Esophagus muscularis mucosa (tissue), 4 donors: ENCODE measurements at regions not wholly inside any gene's neighbourhood (a gene's known extent, or its start where the extent isn't known, plus 50 kb on each side); places are given as distances from the start of the nearest gene placed in this dataset.
A peak's percentile ranks its signal among the peaks of the same experiment; 100 is the strongest.
"Not testable (repeated sequence)": the region's sequence is repeated elsewhere in the genome, so short reads cannot be mapped to it uniquely, and the experiment has no call there.

Source experiments
- DNase-seq: peaks from one replicate; pipeline ENCODE4 v3.0.0-alpha.2; 2017; ENCODE audit errors: extremely low spot score
- H3K27ac ChIP-seq, 4 donors: fragments of 200-600 bp; sonication (generic); replicated peaks in 1 of 4; 1 replicate in 3 of 4; 2 replicates in 1 of 4; pipeline ENCODE4 v1.5.1; 2016 to 2019; ENCODE audit warnings: mild to moderate bottlenecking in 1 of 4
- H3K27me3 ChIP-seq, 4 donors: fragments of 200-600 bp; sonication (generic); one replicate each; pipeline versions ENCODE4 v1.5.1 to v1.6.0; 2016 to 2019
- H3K36me3 ChIP-seq, 4 donors: fragments of 200-600 bp; sonication (generic); one replicate each; pipeline ENCODE4 v1.5.1; 2016 to 2019
- H3K4me1 ChIP-seq, 4 donors: fragments of 200-600 bp; sonication (generic); one replicate each; pipeline ENCODE4 v1.5.1; 2016 to 2019
- H3K4me3 ChIP-seq, 4 donors: fragments of 200-600 bp; sonication (generic); 1 replicate in 2 of 4; 2 replicates in 2 of 4; pipeline ENCODE4 v1.5.1; 2016 to 2019; ENCODE audit warnings: mild to moderate bottlenecking in 4 of 4, moderate library complexity in 1 of 4
- H3K9me3 ChIP-seq, 4 donors: fragments of 200-600 bp; sonication (generic); 1 replicate in 3 of 4; 2 replicates in 1 of 4; pipeline ENCODE4 v1.5.1; 2016 to 2019
- CTCF ChIP-seq, 3 experiments: fragments of 200-600 bp in 2 of 3; fragments of 450-650 bp in 1 of 3; sonication (generic) in 2 of 3; IDR thresholded peaks; one replicate each; pipeline ENCODE4 v1.5.1; 2017 to 2019; ENCODE audit warnings: antibody characterized with exemption in 3 of 3, mild to moderate bottlenecking in 2 of 3, moderate library complexity in 1 of 3
- EP300 ChIP-seq: sonication (generic); formaldehyde crosslinking; IDR thresholded peaks from one replicate; pipeline ENCODE4 v1.6.1; 2017; ENCODE audit warnings: antibody characterized with exemption
- POLR2A ChIP-seq: fragments of 450-650 bp; IDR thresholded peaks from one replicate; pipeline ENCODE4 v1.6.1; 2017; ENCODE audit warnings: antibody characterized with exemption, moderate library complexity, mild to moderate bottlenecking, low read depth
- POLR2AphosphoS5 ChIP-seq, 2 donors: sonication (generic); formaldehyde crosslinking; IDR thresholded peaks; one replicate each; pipeline ENCODE4 v1.6.1; 2017; ENCODE audit warnings: antibody characterized with exemption in 2 of 2
- WGBS: methylation state at CpG from one replicate; pipeline ENCODE4 v1.1.5; 2018; 5-methylcytosine and 5-hydroxymethylcytosine counted together
- intact Hi-C: fragments of 100-400 bp; cut with DNase I; formaldehyde crosslinking; loops from one replicate; pipeline ENCODE4 v1.15.1; 2023

- DNase-seq, result no peak
Observed at GRCh38 chr1:121519042-121519755, 334.4 kb downstream of the SRGAP2C start.

GRCh38 chr1:121519756-121520286 is 335.0 kb downstream of the SRGAP2C start:
- H3K27me3 ChIP-seq, result peaks cover 0 to 29% (median 4%) of the 10 kb centered on the region in 4 donors
- peaks cover 0 to 13% (median 12%) of the 10 kb centered on the region in 4 donors for H3K4me1 ChIP-seq
- H3K27ac ChIP-seq, DNase-seq, H3K9me3 ChIP-seq, intact Hi-C loops, H3K36me3 ChIP-seq: not testable (repeated sequence)
- H3K4me3 ChIP-seq, result peak overlapping the region; percentile 45 to 56 (median 47)
- 55% methylated on average over 19 of the region's 19 CpGs for WGBS

More at GRCh38 chr1:121519042-121519755, 334.4 kb downstream of the SRGAP2C start:
- Histone ChIP-seq H3K36me3 (no peaks in the 10 kb centered on the region), H3K27ac (peak overlapping the region in 3 of 4 donors; percentile 31 to 44 (median 39)), H3K4me3 (peak overlapping the region; percentile 45 to 56 (median 47)), H3K4me1 (peaks cover 0 to 13% (median 12%) of the 10 kb centered on the region in 4 donors), H3K9me3 (no peaks in the 10 kb centered on the region), H3K27me3 (peaks cover 0 to 29% (median 4%) of the 10 kb centered on the region in 4 donors)
- intact Hi-C loops, result no loop called here
- WGBS, result 2% methylated on average over 47 of the region's 75 CpGs
- no peak for TF ChIP-seq POLR2A
- no peak for TF ChIP-seq POLR2AphosphoS5 (IDR thresholded peaks at IDR 0.05)
- no peak for TF ChIP-seq EP300
- TF ChIP-seq CTCF (IDR thresholded peaks at IDR 0.05), result no peak

- TF ChIP-seq POLR2A, result no peak
- TF ChIP-seq EP300, result no peak
- no peak for TF ChIP-seq CTCF (IDR thresholded peaks at IDR 0.05)
- no peak for TF ChIP-seq POLR2AphosphoS5 (IDR thresholded peaks at IDR 0.05)
- H3K4me3 ChIP-seq, result no peak overlapping the region
- intact Hi-C loops, result no loop called here
- 79% methylated on average over 5 of the region's 5 CpGs for WGBS
- no peak overlapping the region for H3K27ac ChIP-seq
- no peaks in the 10 kb centered on the region for H3K9me3 ChIP-seq
- no peaks in the 10 kb centered on the region for H3K36me3 ChIP-seq
- DNase-seq, result no peak
- peaks cover 0 to 29% (median 4%) of the 10 kb centered on the region in 4 donors for H3K27me3 ChIP-seq
- H3K4me1 ChIP-seq, result peaks cover 0 to 13% (median 12%) of the 10 kb centered on the region in 4 donors
Observed at GRCh38 chr1:121522061-121522759, 337.4 kb downstream of the SRGAP2C start.

- 82% methylated on average over 4 of the region's 4 CpGs for WGBS
- H3K27ac ChIP-seq, DNase-seq, H3K9me3 ChIP-seq, H3K36me3 ChIP-seq, H3K4me3 ChIP-seq, intact Hi-C loops: not testable (repeated sequence)
- H3K4me1 ChIP-seq, result peaks cover 0 to 13% (median 12%) of the 10 kb centered on the region in 4 donors
- H3K27me3 ChIP-seq, result peaks cover 0 to 29% (median 4%) of the 10 kb centered on the region in 4 donors
Observed at GRCh38 chr1:121523112-121523511, 338.3 kb downstream of the SRGAP2C start.

GRCh38 chr1:121525355-121525754 is 340.6 kb downstream of the SRGAP2C start:
- H3K36me3 ChIP-seq, result no peaks in the 10 kb centered on the region
- H3K4me1 ChIP-seq, result no peaks in the 10 kb centered on the region
- no peak overlapping the region for H3K27ac ChIP-seq
- peaks cover 0 to 9% (median 0%) of the 10 kb centered on the region in 4 donors for H3K27me3 ChIP-seq
- WGBS, result 85% methylated on average over 4 of the region's 4 CpGs
- no peak overlapping the region for H3K4me3 ChIP-seq
- DNase-seq, result no peak
- no peak for TF ChIP-seq POLR2AphosphoS5 (IDR thresholded peaks at IDR 0.05)
- TF ChIP-seq POLR2A, result no peak
- TF ChIP-seq EP300, result no peak
- TF ChIP-seq CTCF (IDR thresholded peaks at IDR 0.05), result no peak
- intact Hi-C loops, result no loop called here
- no peaks in the 10 kb centered on the region for H3K9me3 ChIP-seq

- DNase-seq, H3K4me3 ChIP-seq, H3K9me3 ChIP-seq, H3K4me1 ChIP-seq, H3K27ac ChIP-seq, H3K27me3 ChIP-seq, H3K36me3 ChIP-seq, intact Hi-C loops: not testable (repeated sequence)
Observed at GRCh38 chr1:121528958-121529357, 344.2 kb downstream of the SRGAP2C start.

- H3K4me3 ChIP-seq, H3K27me3 ChIP-seq, H3K36me3 ChIP-seq, H3K9me3 ChIP-seq, DNase-seq, H3K27ac ChIP-seq, intact Hi-C loops, H3K4me1 ChIP-seq: not testable (repeated sequence)
- 39% methylated on average over 2 of the region's 2 CpGs for WGBS
Observed at GRCh38 chr1:121530026-121530425, 345.3 kb downstream of the SRGAP2C start.

GRCh38 chr1:121531747-121532146 is 347.0 kb downstream of the SRGAP2C start:
- H3K27me3 ChIP-seq, H3K4me3 ChIP-seq, H3K9me3 ChIP-seq, H3K27ac ChIP-seq, intact Hi-C loops, DNase-seq, H3K36me3 ChIP-seq, H3K4me1 ChIP-seq: not testable (repeated sequence)
- WGBS, result 79% methylated on average over 5 of the region's 5 CpGs

- 89% methylated on average over 12 of the region's 14 CpGs for WGBS
- intact Hi-C loops, H3K27ac ChIP-seq, H3K4me3 ChIP-seq, H3K9me3 ChIP-seq, H3K27me3 ChIP-seq, DNase-seq, H3K36me3 ChIP-seq, H3K4me1 ChIP-seq: not testable (repeated sequence)
Observed at GRCh38 chr1:121538148-121538547, 353.4 kb downstream of the SRGAP2C start.
